GM12891 (cell line): ENCODE measurements at regions not wholly inside any gene's neighbourhood (a gene's known extent, or its start where the extent isn't known, plus 50 kb on each side); places are given as distances from the start of the nearest gene placed in this dataset.
"Not testable (repeated sequence)": the region's sequence is repeated elsewhere in the genome, so short reads cannot be mapped to it uniquely, and the experiment has no call there.

ENCODE experiments used
- DNase-seq: peaks from one replicate; pipeline ENCODE4 v3.0.0; 2011; ENCODE audit warnings: low spot score; ENCODE audit not compliant: insufficient read length
- FAIRE-seq: peaks from 2 replicates; lab custom pipeline; 2011; peaks lifted over from hg19 to GRCh38; lab: Jason Lieb, UNC
- PAX5 ChIP-seq: IDR thresholded peaks from 2 replicates; pipeline ENCODE4 v1.6.1; 2011; ENCODE audit warnings: low read length, moderate library complexity, mild to moderate bottlenecking; ENCODE audit not compliant: insufficient read depth, severe bottlenecking
- POLR2A ChIP-seq: IDR thresholded peaks from 2 replicates; pipeline ENCODE4 v1.6.1; 2011; ENCODE audit warnings: low read depth, low read length, control low read depth
- POLR2AphosphoS5 ChIP-seq: IDR thresholded peaks from 2 replicates; pipeline ENCODE4 v1.6.1; 2011; ENCODE audit warnings: low read depth, low read length, control low read depth
- POU2F2 ChIP-seq: IDR thresholded peaks from 2 replicates; pipeline ENCODE4 v1.6.1; 2011; ENCODE audit warnings: low read depth, mild to moderate bottlenecking, control low read depth, low read length, moderate library complexity
- SPI1 ChIP-seq: IDR thresholded peaks from 2 replicates; pipeline ENCODE4 v1.6.1; 2011; ENCODE audit warnings: low read depth, low read length, control low read depth
- TAF1 ChIP-seq: IDR thresholded peaks from 2 replicates; pipeline ENCODE4 v1.6.1; 2011; ENCODE audit warnings: low read depth, low read length, control low read depth

DNA sequence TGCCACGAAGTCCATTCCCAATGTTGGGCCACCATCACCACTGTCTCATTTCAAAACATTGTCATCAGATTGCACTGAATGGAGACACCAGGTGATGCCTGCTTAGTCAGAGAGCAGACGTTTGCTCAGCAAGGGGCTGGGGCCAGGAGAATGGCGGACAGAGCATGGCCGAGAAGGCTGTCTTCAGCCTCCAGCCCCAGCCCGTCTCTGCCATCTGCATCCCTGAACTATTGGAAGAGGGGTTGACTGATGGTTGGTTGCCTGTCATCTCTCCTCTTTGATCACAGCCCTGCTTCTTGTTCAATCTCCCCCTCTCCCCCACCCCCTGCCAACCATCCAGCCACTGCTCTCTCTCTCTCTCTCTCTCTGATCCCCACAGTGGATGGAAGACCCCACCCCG is 140.9 kb downstream of the SHOX start:
- FAIRE-seq (no peak), DNase-seq (no peak)
- TF ChIP-seq TAF1 (no peak), POLR2A (no peak), POU2F2 (no peak), SPI1 (no peak), PAX5 (no peak), POLR2AphosphoS5 (no peak)

DNA sequence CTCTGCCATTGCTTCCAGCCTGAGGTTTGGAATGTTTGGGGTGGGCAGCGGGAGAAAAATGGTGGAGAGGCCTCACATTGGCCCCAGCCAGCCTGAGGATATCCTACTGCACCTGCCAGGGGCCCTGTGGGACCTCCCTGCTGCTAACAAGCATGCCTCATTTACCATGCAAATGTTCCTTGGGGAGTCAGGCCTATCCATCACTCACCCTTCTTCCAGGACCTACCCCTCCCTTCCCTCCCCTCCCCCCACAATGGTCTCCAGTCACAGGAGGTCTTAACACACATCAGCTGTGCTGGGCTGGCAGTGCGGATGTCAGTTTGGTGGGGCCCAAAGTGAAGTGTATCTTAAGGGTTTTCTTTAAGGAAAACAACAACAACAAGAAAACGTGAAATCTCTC is 139.2 kb downstream of the SHOX start:
- no peak for DNase-seq
- TF ChIP-seq SPI1, result no peak
- TF ChIP-seq POLR2A, result no peak
- no peak for TF ChIP-seq POU2F2
- no peak for TF ChIP-seq TAF1
- no peak for TF ChIP-seq PAX5
- no peak for TF ChIP-seq POLR2AphosphoS5
- FAIRE-seq, result no peak

DNA sequence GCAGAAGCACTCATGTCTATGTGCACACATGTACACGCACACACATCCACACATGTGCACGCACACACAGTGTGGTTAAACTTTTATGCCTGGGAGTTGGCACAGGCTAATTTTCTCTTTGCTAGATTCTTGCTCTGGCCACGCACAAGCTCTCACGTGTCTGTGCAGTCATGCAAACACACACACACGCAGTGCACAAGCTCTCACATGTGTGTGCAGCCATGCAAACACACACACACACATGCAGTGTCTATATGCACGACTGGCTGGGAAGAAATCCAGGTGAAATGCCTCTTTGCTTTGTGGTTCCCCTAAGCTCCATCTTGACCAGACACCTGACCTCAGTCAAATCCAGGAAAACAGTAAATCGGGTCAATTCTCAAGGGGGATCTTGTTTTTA is 138.0 kb downstream of the SHOX start:
- no peak for TF ChIP-seq SPI1
- TF ChIP-seq PAX5, result no peak
- TF ChIP-seq TAF1, result no peak
- TF ChIP-seq POLR2AphosphoS5, result no peak
- no peak for TF ChIP-seq POLR2A
- TF ChIP-seq POU2F2, result no peak
- DNase-seq (no peak), FAIRE-seq (no peak)

DNA sequence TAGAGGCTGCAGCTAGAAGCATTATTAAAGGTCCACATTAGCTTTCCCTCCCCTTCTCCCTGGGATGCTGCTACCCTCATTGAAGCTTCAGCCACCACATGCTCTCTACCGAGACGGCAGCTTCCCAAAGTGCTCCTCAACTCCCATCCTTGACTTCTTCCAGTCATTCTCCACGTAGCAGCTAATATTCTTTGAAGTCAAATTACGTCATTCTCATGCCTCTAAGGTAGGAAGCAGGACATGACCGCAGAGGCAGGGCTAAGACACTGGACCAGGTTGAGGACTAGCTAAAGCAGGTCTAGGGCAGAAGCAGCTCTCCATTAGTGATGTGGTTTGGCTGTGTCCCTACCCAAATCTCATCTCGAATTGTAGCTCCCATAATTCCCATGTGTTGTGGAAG is 128.3 kb downstream of the SHOX start:
- no peak for DNase-seq
- no peak for FAIRE-seq
- TF ChIP-seq POU2F2 (no peak), TAF1 (no peak), POLR2AphosphoS5 (no peak), SPI1 (no peak), PAX5 (no peak), POLR2A (no peak)

DNA sequence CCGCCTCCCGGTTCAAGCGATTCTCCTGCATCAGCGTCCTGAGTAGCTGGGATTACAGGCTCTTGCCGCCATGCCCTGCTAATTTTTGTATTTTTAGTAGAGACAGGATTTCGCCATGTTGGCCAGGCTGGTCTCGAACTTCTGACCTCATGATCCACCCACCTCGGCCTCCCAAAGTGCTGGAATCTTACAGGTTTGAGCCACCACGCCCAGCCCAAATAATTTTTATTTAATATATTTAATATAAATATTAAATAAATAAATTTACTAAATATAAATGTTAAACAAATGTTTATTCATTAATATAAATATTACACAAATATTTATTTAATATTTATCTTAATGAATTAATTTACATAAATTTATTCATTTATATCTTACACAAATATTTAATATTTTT is 120.2 kb downstream of the SHOX start:
- DNase-seq, result no peak
- TF ChIP-seq POLR2A, result no peak
- TF ChIP-seq POLR2AphosphoS5, result no peak
- TF ChIP-seq TAF1, result no peak
- no peak for TF ChIP-seq SPI1
- TF ChIP-seq PAX5, result no peak
- TF ChIP-seq POU2F2, result no peak
- FAIRE-seq, result no peak

DNA sequence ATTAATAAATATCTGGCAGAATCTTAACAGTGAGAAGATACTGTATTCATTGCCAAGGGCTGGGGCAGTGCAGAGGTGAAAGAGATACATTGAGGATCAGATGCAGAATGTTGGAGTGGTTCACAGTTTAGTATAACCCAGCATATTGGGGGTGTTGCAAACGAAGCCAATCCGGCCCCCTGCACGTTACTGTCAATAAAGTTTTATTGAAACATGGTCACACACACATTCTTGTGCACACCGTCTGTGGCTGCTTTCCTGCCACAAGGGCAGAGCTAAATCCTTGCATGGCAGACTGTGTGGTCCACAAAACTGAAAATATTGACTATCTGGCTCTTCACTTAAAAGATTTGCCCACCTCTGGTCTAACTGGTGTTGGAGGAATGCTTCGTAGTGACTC is 119.7 kb downstream of the SHOX start:
- DNase-seq (no peak), FAIRE-seq (no peak)
- no peak for TF ChIP-seq TAF1
- TF ChIP-seq POU2F2, result no peak
- no peak for TF ChIP-seq POLR2A
- no peak for TF ChIP-seq POLR2AphosphoS5
- no peak for TF ChIP-seq PAX5
- no peak for TF ChIP-seq SPI1

DNA sequence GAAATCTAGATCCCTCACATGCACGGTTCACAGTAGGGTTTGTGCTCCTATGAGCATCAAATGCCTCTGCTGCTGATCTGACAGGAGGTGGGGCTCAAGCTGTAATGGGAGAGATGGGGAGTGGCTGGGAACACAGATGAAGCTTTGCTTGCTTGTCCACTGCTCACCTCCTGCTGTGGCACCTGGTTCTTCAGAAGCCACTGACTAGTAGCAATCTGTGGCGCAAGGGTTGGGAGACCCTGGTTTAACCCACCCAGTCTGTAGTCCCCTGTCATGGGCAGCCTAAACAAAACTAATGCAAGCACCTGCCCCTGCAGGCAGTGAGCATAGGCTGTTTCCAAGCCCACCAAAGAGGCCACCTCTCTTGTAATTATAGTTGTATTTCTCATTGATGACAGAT is 116.6 kb downstream of the SHOX start:
- DNase-seq (no peak), FAIRE-seq (no peak)
- TF ChIP-seq SPI1 (no peak), PAX5 (no peak), TAF1 (no peak), POLR2AphosphoS5 (no peak)

DNA sequence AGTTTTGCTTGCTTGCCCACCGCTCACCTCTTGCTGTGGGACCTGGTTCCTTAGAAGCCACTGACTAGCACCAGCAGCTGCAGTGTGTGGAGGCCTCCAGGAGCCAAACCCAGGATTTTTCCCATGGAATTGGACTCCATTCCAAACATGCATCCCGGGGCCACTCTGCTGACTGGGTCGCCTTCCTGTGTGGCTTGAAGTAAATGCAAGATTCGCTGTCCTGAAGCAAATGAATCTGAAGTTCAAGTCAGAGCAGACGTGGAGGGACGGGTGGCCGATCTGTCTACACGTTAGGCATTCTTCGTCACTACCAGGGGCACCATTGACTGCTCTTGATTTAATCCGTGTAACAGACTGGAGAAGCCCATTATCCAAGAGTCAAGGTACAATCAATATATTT is 109.0 kb downstream of the SHOX start:
- FAIRE-seq (no peak), DNase-seq (no peak)
- no peak for TF ChIP-seq POLR2AphosphoS5
- TF ChIP-seq SPI1, result no peak
- no peak for TF ChIP-seq TAF1
- TF ChIP-seq POLR2A, result no peak
- no peak for TF ChIP-seq POU2F2
- no peak for TF ChIP-seq PAX5

DNA sequence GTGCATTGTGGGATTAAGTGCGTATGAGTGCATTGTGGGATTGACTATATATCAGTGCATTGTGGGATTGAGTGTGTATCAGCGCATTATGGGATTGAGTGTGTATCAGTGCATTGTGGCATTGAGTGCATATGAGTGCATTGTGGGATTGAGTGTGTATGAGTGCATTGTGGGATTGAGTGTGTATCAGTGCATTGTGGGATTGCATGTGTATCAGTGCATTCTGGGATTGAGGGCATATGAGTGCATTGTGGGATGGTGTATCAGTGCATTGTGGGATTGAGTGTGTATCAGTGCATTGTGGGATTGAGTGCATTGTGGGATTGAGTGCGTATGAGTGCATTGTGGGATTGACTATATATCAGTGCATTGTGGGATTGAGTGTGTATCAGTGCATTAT is 106.4 kb downstream of the SHOX start:
- FAIRE-seq, result not testable (repeated sequence)

DNA sequence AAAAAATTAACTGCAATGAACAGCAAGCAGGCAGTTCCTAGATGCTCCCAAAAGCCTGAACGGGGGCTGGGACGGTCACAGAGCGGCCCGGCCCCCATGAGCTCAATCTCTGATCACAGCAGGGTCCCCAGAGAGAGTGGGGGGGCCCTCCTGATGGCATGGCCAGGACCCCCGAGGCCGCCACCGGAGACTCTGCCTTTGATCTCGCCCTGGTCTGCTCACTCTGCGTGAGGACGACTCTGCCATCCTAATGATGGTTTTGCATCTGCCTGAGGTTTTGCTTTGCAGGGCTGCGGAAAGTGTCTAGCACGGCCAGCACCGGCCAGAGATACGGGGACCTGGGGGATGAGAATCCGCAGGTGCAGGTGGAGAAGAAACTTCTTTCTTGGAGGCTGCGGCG is 103.8 kb downstream of the SHOX start:
- no peak for DNase-seq
- FAIRE-seq, result no peak
- TF ChIP-seq TAF1, result no peak
- TF ChIP-seq PAX5, result no peak
- no peak for TF ChIP-seq SPI1
- no peak for TF ChIP-seq POU2F2
- TF ChIP-seq POLR2A, result no peak
- no peak for TF ChIP-seq POLR2AphosphoS5

More for the DNA sequence above, 106.4 kb downstream of the SHOX start:
- DNase-seq, result not testable (repeated sequence)

DNA sequence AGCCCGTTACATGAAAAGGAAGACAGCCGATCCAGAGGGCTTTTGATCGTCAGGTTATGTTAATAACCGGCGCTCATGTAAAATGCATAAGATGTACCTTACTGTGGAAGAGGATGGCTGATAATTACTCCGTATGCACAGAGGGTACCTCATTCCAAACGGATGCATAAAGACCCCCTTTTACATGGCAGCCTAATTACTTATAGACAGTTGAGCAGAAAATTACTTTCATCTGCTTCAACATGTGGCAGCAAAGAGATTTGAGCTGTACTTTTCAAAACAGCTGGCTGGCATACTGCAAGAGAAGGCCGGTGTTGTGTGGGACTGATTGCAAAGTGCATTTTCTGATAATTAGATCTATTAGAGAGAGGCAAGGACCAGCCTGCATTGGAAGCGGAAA is 103.4 kb downstream of the SHOX start:
- no peak for FAIRE-seq

More for the DNA sequence above, 103.4 kb downstream of the SHOX start:
- TF ChIP-seq POU2F2 (no peak), TAF1 (no peak), POLR2AphosphoS5 (no peak), SPI1 (no peak), PAX5 (no peak), POLR2A (no peak)
- no peak for DNase-seq
